ENCODE measurements at regions not wholly inside any gene's neighbourhood (a gene's known extent, or its start where the extent isn't known, plus 50 kb on each side); places are given as distances from the start of the nearest gene placed in this dataset.

DNA sequence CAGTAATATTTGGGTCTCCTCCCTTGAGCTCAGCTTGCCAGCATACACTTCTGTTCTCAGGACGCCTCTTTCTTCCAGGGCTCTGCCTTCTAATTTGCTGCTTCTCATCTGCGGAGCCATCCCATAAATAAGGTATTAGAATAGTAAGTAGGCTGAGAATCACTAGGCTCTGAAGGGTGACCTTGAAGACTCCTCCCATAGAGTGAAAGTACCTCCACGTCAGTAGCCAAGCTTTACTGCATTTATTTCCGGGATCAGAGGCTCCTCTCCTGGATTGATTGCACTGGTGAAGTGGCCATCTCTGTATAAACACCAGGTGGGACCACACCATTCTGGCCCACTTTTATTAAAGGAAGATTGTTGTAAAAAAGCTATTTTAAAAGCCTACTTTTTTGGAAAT is 315.5 kb downstream of the FAT3 start:
- H3K4me3 ChIP-seq, result no peak overlapping the region
- H3K27me3 ChIP-seq, result no peaks in the 10 kb centered on the region
- H3K79me2 ChIP-seq (ENCODE audit: low read depth), result no peaks in the 10 kb centered on the region
- no peaks in the 10 kb centered on the region for H3F3A ChIP-seq (ENCODE audit: low read depth)
- TF ChIP-seq EZH2phosphoT487 (IDR thresholded peaks at IDR 0.05) (no peak), EZH2 (IDR thresholded peaks at IDR 0.05) (no peak)
- TF ChIP-seq, protein P1, sequence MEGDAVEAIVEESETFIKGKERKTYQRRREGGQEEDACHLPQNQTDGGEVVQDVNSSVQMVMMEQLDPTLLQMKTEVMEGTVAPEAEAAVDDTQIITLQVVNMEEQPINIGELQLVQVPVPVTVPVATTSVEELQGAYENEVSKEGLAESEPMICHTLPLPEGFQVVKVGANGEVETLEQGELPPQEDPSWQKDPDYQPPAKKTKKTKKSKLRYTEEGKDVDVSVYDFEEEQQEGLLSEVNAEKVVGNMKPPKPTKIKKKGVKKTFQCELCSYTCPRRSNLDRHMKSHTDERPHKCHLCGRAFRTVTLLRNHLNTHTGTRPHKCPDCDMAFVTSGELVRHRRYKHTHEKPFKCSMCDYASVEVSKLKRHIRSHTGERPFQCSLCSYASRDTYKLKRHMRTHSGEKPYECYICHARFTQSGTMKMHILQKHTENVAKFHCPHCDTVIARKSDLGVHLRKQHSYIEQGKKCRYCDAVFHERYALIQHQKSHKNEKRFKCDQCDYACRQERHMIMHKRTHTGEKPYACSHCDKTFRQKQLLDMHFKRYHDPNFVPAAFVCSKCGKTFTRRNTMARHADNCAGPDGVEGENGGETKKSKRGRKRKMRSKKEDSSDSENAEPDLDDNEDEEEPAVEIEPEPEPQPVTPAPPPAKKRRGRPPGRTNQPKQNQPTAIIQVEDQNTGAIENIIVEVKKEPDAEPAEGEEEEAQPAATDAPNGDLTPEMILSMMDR (IDR thresholded peaks at IDR 0.05), result no peak
- H3K9ac ChIP-seq, result no peak overlapping the region
- H3K9me3 Mint-ChIP-seq, result no peaks in the 10 kb centered on the region
- no peaks in the 10 kb centered on the region for H4K20me1 ChIP-seq (ENCODE audit: low read depth)
- no peaks in the 10 kb centered on the region for H3K36me3 ChIP-seq
- no peak for DNase-seq (ENCODE audit: low spot score)
- H3K4me3 Mint-ChIP-seq, result no peak overlapping the region
- H3K27me3 Mint-ChIP-seq (ENCODE audit: insufficient read depth, low read depth), result no peaks in the 10 kb centered on the region
- no peaks in the 10 kb centered on the region for H3K4me1 Mint-ChIP-seq
- no peaks in the 10 kb centered on the region for H3K36me3 Mint-ChIP-seq
- H3K9me3 ChIP-seq (ENCODE audit: low read depth), result no peaks in the 10 kb centered on the region
- no peak overlapping the region for H2AFZ ChIP-seq (replicated peaks)
- no peaks in the 10 kb centered on the region for H3K4me1 ChIP-seq
- no peak overlapping the region for H3K27ac Mint-ChIP-seq
- no peak overlapping the region for H3K4me2 ChIP-seq
- no peak overlapping the region for H3K27ac ChIP-seq

GRCh38 chr11:92545906-92546471 is 321.4 kb downstream of the FAT3 start:
- no peak for DNase-seq (ENCODE audit: low spot score)
- Histone ChIP-seq H3K9ac (no peak overlapping the region), H3K27me3 (no peaks in the 10 kb centered on the region), H3K36me3 (no peaks in the 10 kb centered on the region), H3K79me2 (ENCODE audit: low read depth) (no peaks in the 10 kb centered on the region), H2AFZ (replicated peaks) (peak overlapping the region; percentile 2), H3K27ac (no peak overlapping the region), H4K20me1 (ENCODE audit: low read depth) (no peaks in the 10 kb centered on the region), H3K9me3 (ENCODE audit: low read depth) (no peaks in the 10 kb centered on the region), H3K4me2 (peak overlapping the region; percentile 8), H3K4me1 (peaks cover 37% of the 10 kb centered on the region), H3F3A (ENCODE audit: low read depth) (peaks cover 13% of the 10 kb centered on the region), H3K4me3 (no peak overlapping the region)
- TF ChIP-seq EZH2 (IDR thresholded peaks at IDR 0.05) (no peak), EZH2phosphoT487 (IDR thresholded peaks at IDR 0.05) (no peak)
- TF ChIP-seq, protein P1 (IDR thresholded peaks at IDR 0.05), result no peak
- Mint-ChIP-seq H3K27me3 (ENCODE audit: insufficient read depth, low read depth) (no peaks in the 10 kb centered on the region), H3K9me3 (no peaks in the 10 kb centered on the region), H3K27ac (no peak overlapping the region), H3K4me3 (no peak overlapping the region), H3K36me3 (no peaks in the 10 kb centered on the region), H3K4me1 (peaks cover 19% of the 10 kb centered on the region)

GRCh38 chr11:92546603-92547002 is 322.0 kb downstream of the FAT3 start:
- Histone ChIP-seq H3K79me2 (ENCODE audit: low read depth) (no peaks in the 10 kb centered on the region), H3K9me3 (ENCODE audit: low read depth) (no peaks in the 10 kb centered on the region), H3K9ac (no peak overlapping the region), H4K20me1 (ENCODE audit: low read depth) (no peaks in the 10 kb centered on the region), H3F3A (ENCODE audit: low read depth) (peaks cover 14% of the 10 kb centered on the region), H3K4me1 (peaks cover 38% of the 10 kb centered on the region), H3K4me3 (no peak overlapping the region), H3K4me2 (peak overlapping the region; percentile 8), H3K27ac (no peak overlapping the region), H3K27me3 (no peaks in the 10 kb centered on the region), H3K36me3 (no peaks in the 10 kb centered on the region), H2AFZ (replicated peaks) (no peak overlapping the region)
- Mint-ChIP-seq H3K27me3 (ENCODE audit: insufficient read depth, low read depth) (no peaks in the 10 kb centered on the region), H3K9me3 (no peaks in the 10 kb centered on the region), H3K4me3 (no peak overlapping the region), H3K4me1 (peaks cover 22% of the 10 kb centered on the region), H3K36me3 (no peaks in the 10 kb centered on the region), H3K27ac (no peak overlapping the region)
- TF ChIP-seq EZH2phosphoT487 (IDR thresholded peaks at IDR 0.05) (no peak), EZH2 (IDR thresholded peaks at IDR 0.05) (no peak)
- DNase-seq (ENCODE audit: low spot score), result no peak

- Histone ChIP-seq H3F3A (ENCODE audit: low read depth) (peaks cover 14% of the 10 kb centered on the region), H4K20me1 (ENCODE audit: low read depth) (no peaks in the 10 kb centered on the region), H3K27ac (peak overlapping the region; percentile 21), H3K9me3 (ENCODE audit: low read depth) (no peaks in the 10 kb centered on the region), H3K79me2 (ENCODE audit: low read depth) (no peaks in the 10 kb centered on the region), H3K4me2 (peak overlapping the region; percentile 50), H2AFZ (replicated peaks) (no peak overlapping the region), H3K4me3 (no peak overlapping the region), H3K36me3 (no peaks in the 10 kb centered on the region), H3K9ac (no peak overlapping the region), H3K27me3 (no peaks in the 10 kb centered on the region), H3K4me1 (peaks cover 37% of the 10 kb centered on the region)
- Mint-ChIP-seq H3K9me3 (no peaks in the 10 kb centered on the region), H3K27me3 (ENCODE audit: insufficient read depth, low read depth) (no peaks in the 10 kb centered on the region), H3K27ac (no peak overlapping the region), H3K4me1 (peaks cover 22% of the 10 kb centered on the region), H3K36me3 (no peaks in the 10 kb centered on the region), H3K4me3 (no peak overlapping the region)
- TF ChIP-seq, protein P1 (IDR thresholded peaks at IDR 0.05), result peak; percentile 12
- no peak for TF ChIP-seq EZH2 (IDR thresholded peaks at IDR 0.05)
- DNase-seq (ENCODE audit: low spot score), result peak; percentile 65
Measured at GRCh38 chr11:92550411-92550810, 325.8 kb downstream of the FAT3 start.
